ENCODE measurements at regions not wholly inside any gene's neighbourhood (a gene's known extent, or its start where the extent isn't known, plus 50 kb on each side); places are given as distances from the start of the nearest gene placed in this dataset.

DNA sequence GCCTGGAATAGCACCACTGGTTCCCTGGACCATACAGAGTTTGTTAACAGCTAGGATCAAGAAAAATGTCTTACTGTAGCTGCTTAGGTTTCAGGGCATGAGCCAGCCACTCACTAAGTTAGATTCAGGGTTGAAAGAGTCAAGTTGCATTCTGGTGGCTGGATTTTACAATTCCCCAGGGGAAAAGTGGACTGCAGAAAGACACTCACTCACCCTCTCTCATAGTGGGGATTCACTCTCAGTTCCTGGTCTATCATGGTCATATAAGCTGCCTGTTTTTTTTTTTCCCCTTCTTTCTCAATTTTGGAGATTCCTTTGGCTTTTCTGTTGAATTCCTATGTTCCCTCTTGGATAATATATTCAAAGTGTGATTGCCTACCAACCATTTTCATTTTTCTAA, 744.2 kb upstream of the GRIA3 start:
- TF ChIP-seq, protein P1, sequence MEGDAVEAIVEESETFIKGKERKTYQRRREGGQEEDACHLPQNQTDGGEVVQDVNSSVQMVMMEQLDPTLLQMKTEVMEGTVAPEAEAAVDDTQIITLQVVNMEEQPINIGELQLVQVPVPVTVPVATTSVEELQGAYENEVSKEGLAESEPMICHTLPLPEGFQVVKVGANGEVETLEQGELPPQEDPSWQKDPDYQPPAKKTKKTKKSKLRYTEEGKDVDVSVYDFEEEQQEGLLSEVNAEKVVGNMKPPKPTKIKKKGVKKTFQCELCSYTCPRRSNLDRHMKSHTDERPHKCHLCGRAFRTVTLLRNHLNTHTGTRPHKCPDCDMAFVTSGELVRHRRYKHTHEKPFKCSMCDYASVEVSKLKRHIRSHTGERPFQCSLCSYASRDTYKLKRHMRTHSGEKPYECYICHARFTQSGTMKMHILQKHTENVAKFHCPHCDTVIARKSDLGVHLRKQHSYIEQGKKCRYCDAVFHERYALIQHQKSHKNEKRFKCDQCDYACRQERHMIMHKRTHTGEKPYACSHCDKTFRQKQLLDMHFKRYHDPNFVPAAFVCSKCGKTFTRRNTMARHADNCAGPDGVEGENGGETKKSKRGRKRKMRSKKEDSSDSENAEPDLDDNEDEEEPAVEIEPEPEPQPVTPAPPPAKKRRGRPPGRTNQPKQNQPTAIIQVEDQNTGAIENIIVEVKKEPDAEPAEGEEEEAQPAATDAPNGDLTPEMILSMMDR (IDR thresholded peaks at IDR 0.05) = no peak
- TF ChIP-seq POLR2A (IDR thresholded peaks at IDR 0.05) = no peak
